GM13977 (cell line): ENCODE measurements at regions not wholly inside any gene's neighbourhood (a gene's known extent, or its start where the extent isn't known, plus 50 kb on each side); places are given as distances from the start of the nearest gene placed in this dataset.

Experiments used
- DNase-seq: peaks from one replicate; pipeline ENCODE4 v3.0.0; 2012; ENCODE audit warnings: low spot score
- in situ Hi-C: fragments of 300-500 bp; cut with MboI; formaldehyde crosslinking; loops from one replicate; pipeline ENCODE4 v1.12.0; 2022; ENCODE audit warnings: low sequenced_read_pairs, low pct_unique_long_range_greater_than_20kb, mixed read lengths, inconsistent platforms; ENCODE audit not compliant: unreplicated experiment
- TF ChIP-seq, protein P1 (sequence below): IDR thresholded peaks from 2 replicates; pipeline ENCODE4 v1.5.1; 2012; ENCODE audit warnings: mild to moderate bottlenecking, control low read depth; ENCODE audit not compliant: insufficient read depth; ENCODE audit errors: extremely low read depth, missing control alignments

DNA sequence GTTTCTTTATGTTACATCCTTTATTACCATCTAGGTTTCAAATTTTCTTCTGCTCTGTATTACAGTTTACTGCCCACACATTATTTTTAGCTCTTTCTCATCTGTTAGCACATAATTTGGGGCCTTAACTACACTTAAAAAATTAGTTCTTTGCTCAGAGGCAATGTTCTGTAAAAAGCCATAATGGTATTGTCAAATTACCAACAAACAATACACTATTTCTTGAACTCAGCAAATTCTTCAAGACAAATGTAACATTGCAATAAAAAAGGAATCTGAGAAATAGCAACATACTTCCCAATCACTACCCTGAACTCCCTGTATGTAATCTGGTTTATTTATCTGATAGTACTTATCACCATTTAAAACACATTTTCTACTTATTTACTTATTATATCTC is 448.6 kb upstream of the OPRM1 start:
- TF ChIP-seq, protein P1, sequence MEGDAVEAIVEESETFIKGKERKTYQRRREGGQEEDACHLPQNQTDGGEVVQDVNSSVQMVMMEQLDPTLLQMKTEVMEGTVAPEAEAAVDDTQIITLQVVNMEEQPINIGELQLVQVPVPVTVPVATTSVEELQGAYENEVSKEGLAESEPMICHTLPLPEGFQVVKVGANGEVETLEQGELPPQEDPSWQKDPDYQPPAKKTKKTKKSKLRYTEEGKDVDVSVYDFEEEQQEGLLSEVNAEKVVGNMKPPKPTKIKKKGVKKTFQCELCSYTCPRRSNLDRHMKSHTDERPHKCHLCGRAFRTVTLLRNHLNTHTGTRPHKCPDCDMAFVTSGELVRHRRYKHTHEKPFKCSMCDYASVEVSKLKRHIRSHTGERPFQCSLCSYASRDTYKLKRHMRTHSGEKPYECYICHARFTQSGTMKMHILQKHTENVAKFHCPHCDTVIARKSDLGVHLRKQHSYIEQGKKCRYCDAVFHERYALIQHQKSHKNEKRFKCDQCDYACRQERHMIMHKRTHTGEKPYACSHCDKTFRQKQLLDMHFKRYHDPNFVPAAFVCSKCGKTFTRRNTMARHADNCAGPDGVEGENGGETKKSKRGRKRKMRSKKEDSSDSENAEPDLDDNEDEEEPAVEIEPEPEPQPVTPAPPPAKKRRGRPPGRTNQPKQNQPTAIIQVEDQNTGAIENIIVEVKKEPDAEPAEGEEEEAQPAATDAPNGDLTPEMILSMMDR = no peak
- in situ Hi-C loops = no loop called here
- no peak for DNase-seq

DNA sequence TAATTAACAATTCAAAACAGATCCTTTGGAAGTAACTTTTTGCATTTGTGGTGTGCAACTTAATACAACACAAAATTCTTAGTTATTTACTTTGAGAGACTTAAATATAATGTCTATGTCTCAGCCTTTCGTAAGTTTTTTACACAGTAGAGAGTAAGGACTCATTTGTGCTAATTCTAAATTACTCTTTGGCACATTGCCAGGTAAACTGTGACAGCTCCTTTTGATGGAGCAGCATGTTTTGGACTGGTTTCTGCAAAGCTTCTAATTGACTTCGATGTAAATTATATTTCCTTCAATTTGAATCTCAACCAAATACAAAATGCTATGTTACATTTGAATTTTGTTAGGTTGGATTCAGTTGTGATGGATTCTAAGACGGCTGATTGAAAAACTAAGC is 450.7 kb upstream of the OPRM1 start:
- TF ChIP-seq, protein P1 = no peak
- in situ Hi-C loops = no loop called here
- no peak for DNase-seq

DNA sequence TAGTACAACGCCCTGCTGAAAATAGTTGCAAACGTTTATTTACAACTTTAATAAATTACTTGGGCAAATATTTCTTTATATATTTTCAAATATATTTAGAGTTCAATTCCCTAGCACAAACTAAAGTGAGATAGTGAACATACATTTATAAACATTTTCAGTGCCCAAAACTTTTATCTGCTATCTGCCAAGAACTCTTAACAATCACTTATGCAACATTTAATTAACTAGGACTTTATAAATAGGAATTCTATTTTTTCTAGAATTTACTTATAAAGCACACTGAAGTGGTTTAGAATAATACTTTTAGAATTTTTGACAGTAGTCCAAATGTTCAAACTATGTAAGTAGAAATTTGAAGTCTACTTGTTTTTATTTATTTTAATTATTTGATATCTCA is 452.6 kb upstream of the RGS17 start:
- DNase-seq = no peak
- TF ChIP-seq, protein P1 = no peak
- in situ Hi-C loops = no loop called here

DNA sequence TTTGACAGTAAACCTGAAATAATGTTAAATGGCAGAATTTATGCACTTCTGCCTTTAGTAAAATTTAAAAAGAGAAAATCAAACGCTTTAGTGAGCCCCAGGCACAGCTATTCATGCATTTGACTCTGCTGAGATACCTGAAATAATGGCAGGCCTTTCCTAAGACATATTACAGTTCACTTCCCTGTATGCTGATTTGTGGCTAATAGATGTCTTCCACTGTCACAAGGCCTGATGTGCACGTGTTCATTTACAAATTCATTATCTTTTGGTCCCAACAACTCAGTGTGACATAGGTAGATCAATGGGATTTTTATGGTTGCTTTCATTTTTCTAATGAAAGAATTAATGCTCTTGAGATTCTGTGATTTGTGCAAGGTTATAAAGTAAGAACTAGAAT is 449.7 kb upstream of the RGS17 start:
- in situ Hi-C loops = no loop called here
- DNase-seq = no peak
- TF ChIP-seq, protein P1 = no peak

DNA sequence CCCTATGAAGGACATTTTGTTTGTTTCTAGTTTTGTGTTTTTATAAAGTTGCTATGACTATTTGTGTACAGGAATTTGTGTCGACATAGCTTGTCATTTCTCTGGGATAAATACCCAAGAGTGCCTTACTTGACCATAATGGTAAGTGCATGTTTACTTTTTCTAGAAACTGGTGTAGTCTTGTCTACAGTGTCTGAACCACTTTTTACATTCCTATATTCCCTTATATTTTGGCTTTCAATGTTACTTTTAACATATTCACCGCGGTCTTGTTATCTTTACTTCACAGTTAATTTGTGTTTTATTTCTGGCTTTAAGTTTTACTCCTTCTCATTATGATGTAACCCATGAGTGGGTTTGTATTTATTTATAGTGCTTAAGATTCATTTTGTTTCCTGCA is 444.4 kb upstream of the RGS17 start:
- DNase-seq = no peak
- in situ Hi-C loops = no loop called here
- TF ChIP-seq, protein P1 = no peak

DNA sequence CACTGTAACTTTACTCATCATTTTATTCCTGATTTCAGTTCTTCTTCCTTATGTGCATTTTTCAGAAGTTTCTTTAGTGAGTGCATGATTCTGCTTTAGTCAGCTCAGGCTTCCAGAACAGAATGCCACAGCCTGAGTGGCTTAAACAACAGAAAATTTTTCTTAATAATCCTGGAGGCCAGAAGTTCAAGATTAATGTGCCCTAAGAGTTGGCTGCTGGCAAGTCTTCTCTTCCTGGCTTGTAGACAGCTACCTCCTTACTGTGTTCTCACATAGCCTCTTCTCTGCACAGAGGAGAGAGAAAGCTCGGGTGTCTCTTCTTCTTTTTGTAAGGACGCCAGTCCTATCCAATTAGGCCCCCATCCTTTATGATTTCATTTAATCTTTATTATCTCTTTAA is 443.1 kb upstream of the RGS17 start:
- in situ Hi-C loops = no loop called here
- TF ChIP-seq, protein P1 = no peak
- no peak for DNase-seq

DNA sequence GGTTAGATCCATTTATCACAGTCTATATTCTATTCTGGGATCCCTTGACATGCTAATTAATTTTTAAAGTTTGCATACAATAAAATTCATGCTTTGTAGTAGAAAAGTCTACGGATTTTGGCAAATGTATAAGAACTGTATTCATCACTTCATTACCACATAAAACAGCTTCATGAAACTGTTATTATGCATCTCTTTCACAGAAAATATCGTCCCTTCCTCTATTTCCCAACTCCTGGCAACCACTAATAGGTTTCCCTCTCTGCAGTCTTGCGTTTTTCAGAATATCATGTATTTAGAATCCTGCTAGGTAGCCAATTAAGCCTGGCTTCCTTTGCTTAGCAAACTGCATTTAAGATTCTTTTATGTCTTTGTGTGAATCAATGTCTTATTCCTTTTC is 441.3 kb upstream of the RGS17 start:
- DNase-seq = no peak
- in situ Hi-C loops = no loop called here
- TF ChIP-seq, protein P1 = no peak
